Cerebellar cortex (tissue), 1 donor: ENCODE measurements at regions not wholly inside any gene's neighbourhood (a gene's known extent, or its start where the extent isn't known, plus 50 kb on each side); places are given as distances from the start of the nearest gene placed in this dataset.
"Not testable (repeated sequence)": the region's sequence is repeated elsewhere in the genome, so short reads cannot be mapped to it uniquely, and the experiment has no call there.

Experiments used
- DNase-seq: peaks from one replicate; pipeline ENCODE4 v3.0.0-alpha.2; 2015; ENCODE audit warnings: low spot score

DNA sequence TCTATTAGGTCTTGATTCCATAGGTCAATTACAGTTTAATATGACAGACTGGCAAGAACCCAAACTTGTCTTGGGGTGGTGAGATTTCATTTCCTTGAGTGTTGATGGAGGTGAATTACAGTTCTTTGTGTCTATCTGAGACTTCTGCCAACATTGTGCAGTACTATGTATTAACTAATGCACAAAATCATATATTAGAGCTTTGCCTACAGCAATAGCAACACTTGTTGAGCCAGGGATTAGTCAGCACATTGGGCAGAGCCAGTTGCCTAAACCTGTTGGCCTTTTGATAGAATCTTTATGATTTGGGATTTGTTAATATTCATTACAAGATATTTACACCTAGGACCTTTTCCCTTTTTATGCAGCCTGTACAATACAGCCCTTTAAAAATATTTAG, 135.3 kb upstream of the CENPW start:
- no peak for DNase-seq

DNA sequence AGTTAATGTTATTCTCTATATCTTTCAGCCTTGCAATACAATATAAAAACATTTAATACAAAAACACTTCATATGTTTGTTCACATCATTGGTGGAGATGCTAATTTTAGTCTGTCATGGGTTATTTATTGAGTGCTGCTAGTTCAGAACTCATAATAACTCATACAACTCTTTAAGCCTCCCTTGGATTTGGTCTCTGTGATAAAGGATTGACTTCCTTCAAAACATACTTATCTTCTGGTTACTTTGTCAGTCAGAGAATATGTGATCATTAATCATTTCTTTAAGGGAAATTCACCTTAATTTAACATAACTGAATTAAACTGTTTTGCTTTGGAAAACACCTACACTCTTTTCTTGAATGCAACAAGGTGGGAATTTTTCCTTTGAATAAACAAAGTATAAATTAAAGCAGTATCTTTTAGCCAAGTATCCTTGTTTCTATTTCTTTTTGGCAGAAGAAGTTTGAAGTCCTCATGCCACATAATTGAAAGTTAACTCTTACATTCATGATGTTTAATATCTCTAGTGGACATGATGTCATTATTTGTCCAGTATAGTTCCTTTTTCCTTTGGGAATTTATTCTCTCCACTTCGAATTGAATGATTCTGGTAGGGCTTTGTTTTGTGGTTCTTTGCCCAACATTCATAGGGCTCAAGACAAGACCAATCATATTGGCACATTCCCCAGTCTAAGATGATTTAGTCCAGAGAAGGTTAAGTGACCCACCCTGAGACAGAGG, 133.2 kb upstream of the CENPW start:
- DNase-seq, result no peak

DNA sequence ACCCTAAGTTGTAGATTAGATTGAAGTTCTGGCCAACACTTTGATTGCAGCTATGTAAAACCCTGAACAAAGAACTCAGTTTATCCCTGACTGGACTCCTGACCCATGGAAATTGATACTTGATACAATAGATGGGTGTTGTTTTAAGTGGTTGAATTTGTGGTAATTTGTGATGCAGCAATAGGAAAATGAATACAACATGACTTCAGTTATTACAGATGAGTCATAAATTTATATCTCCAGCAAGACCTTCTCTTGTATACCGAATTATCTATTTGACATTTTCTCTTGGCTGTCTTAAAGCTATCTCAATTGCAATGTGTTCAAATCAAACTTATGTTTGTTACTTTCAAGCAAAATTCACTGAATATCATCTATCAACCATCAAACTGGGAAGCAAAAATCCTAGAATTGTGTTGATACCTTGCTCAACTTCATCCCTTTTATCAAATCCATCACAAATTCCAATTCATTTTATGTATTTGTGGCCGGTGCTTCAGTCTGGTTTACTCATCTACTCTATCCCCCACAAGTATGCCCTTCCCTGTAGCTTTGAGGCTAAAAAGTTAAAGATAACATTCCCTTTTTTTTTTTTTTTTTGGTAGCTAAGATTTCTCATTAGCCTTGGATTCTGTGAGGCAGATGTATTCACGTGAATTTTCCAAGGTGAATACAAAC, 129.4 kb upstream of the CENPW start:
- no peak for DNase-seq

GRCh38 chr6:126217497-126217896, 122.4 kb upstream of the CENPW start:
- DNase-seq, result no peak

- DNase-seq, result not testable (repeated sequence)
Measured at GRCh38 chr6:126220901-126221300, 119.0 kb upstream of the CENPW start.

DNA sequence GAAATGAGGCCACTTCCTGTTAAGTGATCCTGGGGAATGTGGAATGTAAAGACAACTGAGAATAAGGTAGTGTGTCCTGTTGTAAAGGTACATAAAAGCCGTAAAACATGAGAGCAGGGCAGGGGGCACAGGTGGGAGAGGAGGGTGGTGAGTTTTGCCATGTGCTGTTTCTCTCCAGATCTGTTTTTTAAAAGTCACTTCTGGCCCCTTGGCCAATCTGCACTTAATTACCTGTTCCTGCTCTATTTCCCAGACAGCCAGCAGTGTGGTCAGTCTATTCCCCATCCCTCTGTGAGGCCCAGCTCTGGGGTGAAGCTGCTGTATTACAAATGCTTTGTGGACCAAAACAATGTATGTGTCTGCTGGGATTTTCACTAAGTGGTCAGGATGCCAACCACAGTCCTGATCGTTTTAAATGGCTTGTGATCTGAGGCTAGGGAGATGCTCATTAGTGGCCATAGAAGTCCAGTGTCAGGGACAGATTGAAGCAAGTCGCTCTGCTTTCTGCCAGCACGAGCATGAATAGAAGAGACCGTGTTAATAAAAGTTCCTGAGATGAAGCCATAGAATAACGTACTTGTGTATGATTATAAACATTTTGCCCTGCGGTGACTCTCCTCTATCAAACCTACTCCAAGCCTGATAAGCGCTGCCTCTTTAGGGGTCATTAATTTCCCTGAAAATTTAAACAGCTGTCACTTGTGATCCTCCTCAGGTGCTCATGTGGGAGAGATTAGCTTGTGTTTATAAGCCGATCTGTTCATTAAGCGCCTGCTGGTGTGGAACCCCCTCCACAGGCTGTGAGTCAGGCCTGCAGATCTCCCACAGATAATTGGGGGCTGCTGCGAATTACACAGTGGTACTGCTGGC, 111.8 kb upstream of the CENPW start:
- DNase-seq, result peak; percentile 51

DNA sequence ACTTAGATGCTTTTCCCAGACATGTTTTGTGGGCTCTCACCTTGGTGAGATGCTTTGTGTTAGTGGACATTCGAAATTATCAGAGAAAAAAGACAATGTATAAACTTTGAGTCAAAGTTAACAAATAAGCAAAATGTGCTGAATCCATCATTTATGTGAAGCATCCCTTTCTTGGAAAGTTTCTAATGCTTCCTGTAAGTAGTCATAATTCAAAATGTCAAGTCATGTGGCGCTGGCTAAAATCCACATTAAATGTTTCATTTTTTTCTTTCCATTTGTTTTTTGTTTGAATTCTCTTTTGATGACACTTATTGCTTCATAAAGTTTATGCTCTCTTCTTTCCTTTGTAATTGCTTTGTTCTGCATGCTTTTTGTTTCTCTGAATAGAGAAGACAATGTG, 107.2 kb upstream of the CENPW start:
- no peak for DNase-seq

DNA sequence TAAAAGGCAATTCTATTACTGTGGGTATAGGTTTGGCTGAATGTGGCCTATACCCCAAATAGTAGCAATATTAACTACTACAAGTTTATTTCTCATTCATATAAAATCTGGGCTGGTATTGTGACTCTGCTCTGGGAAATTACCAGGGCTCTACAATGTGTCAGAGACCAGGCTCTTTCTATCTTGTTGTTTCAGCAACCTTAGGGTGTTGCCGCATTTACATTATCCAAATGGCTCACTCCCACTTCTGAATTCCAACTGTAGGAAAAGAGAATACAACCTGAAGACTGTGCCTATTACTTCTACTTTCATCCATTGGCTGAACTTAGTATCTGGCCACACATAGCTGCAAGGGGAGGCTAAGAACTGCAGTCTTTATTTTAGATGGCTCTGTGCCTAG, 106.7 kb upstream of the CENPW start:
- no peak for DNase-seq

DNA sequence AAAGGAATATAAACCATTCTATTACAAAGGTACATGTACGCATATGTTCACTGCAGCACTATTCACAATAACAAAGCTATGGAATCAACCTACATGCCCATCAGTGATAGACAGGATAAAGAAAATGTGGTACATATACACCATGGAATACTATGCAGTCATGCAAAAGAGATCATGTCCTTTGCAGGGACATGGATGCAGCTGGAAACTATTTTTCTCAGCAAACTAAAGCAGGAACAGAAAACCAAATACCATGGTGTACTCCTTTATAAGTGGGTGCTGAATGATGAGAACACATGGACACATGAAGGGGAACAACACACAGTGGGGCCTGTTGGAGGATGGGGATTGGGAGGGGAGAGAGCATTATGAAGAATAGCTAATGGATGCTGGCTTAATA, 104.6 kb upstream of the CENPW start:
- DNase-seq, result no peak

DNA sequence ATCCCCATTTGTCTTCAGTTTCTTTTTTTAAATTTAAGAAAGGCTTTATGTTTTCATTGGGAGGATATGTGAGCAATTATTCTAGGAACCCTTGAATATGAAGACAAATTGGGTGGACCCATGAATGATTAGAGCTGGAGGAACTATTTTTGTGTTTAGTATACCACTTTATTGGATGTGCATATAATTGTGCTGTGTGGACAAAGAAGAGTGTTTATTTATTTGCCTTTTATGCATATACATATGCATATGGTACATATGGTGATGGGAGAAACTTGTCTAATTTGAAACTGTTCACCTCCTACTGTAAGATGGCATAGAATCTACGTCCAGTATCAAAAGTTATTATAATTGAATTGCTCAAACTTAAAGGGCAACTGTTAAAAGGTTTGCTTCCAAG, 94.8 kb upstream of the CENPW start:
- DNase-seq, result no peak

DNA sequence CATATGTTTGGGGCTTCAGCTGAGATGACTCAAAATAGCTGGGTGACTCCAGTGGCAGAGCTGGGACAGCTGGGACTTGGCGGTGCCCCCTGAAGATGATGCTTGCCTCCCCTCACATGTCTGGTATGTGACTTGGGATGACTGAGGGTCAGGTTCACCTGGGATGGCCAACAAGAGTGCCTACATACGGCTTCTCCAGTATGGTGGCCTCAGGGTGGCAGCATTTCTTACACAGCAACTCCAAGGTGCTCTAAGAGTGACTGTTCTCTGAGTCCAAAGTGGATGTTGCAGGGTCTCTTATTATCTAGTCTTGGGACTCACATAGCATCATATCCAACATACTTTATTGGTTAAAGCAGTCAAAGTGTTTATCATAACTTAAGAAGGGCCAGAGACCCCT, 87.8 kb upstream of the CENPW start:
- no peak for DNase-seq

DNA sequence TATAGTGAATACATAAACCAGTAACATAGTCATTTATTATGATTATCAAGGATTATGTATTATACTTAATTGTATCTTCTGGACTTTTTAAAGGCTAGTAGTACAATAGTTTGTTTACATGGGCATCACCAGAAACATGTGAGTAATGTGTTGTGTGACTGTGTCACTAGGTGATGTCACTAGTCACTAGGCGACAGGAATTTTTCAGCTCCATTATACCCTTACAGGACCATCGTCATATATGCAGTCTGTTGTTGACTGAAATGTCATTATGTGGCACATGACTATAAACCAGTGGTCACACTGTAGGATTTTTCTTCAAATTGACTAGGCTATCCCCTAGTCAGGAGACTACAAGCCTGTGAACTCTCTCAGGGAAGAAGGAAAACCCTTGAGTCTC, 86.5 kb upstream of the CENPW start:
- DNase-seq, result no peak

DNA sequence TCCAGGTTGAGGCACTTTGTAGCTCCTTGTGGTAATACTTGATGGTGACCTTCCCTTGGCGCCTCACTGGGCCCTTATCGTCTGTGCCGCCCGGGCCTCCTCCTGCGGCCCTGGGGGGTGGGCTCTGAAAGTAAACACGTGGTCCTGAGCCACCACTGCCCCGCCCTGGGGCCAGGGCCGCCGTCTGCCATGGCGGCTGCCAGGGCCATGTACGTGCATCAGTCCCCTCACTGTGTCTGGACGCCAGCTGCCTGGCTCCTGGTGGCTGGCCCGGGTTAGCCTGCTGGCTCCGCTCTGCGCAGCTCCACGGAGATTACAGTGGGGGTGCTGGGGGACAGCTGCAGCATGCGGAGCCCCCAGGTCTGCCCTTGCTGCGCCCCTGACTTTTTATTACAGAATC, 81.8 kb upstream of the CENPW start:
- DNase-seq, result no peak

DNA sequence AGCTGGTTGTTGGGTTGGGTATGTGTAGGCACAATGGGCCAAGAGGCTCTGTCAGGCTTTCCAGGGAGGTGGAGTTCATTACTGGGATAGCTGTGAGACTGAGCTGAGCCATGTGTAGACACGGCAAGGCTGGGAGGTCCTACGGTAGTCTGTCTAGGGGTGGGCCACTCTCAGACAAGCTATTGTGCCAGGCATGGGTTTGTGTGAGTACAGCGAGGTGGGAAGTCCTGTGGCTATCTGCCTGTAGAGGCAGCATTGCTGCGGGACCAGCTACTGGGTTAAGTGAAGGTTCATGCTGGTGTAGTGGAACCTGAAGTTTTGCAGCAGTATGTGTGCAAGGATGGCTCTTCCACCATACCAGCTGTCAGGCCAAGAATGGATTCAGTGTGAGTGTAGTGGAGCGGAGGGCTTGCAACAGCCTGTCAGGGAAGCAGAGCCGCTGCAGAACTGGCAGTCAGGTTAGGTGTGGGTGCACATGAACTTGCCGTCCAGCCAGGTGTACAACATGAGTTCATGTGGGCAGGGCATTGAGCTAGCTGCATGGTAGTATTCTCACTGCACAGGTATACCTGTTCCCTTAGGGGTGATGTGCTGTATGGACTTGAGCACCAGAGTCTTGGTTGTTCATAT, 78.0 kb upstream of the CENPW start:
- DNase-seq, result no peak

- no peak for DNase-seq
Measured at GRCh38 chr6:126264265-126264664, 75.7 kb upstream of the CENPW start.

DNA sequence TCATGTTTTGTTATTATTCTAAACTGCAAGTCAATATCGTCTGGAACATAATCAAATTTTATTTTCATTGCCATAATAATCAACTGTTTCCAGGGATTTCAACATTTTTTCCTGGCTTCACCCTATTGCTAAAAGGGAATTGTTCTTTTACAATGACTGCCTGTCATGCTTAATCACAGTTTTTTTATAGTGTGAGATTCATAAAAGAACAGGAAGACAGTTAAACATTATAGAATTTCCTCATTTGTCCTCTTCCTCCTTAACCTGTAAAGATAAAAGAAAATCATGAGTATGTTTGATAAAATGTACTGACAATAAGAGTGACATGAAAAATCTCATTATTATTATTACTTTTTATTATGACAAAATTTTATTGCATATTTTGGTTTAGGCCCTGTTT, 73.3 kb upstream of the CENPW start:
- no peak for DNase-seq

- no peak for DNase-seq
Measured at GRCh38 chr6:126267626-126268025, 72.3 kb upstream of the CENPW start.

- no peak for DNase-seq
Measured at GRCh38 chr6:126268092-126268491, 71.8 kb upstream of the CENPW start.

DNA sequence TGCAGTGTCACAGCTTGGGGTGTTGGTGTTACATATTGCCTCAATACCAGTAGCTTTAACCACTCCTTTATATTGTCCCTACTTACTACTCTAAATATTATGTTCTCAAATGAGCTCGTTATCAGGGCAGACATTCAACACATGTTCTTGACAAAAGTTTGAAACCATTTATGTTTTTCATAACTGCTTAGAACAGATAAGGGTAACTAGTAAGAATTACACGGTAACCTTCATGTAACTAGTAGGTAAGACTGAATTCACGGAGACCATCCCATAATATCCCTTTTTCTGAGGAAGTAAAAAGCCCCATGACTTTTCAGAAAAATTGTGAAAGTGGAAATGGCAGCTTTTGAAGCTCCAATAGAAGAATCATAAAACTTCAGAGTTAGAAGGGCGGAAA, 59.6 kb upstream of the CENPW start:
- no peak for DNase-seq

DNA sequence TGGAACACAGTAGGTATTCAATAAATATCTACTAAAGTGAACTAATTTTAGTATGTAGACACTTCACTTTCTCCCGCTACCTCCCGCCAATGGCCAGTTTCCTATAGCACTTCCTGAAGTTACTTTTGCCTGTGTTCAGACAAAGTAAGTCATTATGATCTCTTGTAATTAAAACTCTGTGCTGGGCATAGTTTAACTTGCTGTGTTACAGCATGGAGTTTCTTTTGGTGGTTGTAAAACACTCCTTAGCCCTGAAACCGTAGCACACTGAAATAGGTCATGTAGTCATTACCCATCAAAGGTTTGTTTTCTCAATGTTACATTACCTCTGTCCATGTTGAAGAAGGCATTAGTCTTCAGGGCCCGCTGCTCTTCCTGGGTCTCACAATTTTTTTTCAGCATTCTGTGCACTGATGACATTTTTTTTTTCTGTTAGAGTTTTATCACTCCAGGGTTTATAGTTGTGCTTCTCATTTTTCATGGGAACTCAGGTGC, 54.0 kb upstream of the CENPW start:
- DNase-seq, result no peak
